ENCODE measurements at regions not wholly inside any gene's neighbourhood (a gene's known extent, or its start where the extent isn't known, plus 50 kb on each side); places are given as distances from the start of the nearest gene placed in this dataset.

DNA sequence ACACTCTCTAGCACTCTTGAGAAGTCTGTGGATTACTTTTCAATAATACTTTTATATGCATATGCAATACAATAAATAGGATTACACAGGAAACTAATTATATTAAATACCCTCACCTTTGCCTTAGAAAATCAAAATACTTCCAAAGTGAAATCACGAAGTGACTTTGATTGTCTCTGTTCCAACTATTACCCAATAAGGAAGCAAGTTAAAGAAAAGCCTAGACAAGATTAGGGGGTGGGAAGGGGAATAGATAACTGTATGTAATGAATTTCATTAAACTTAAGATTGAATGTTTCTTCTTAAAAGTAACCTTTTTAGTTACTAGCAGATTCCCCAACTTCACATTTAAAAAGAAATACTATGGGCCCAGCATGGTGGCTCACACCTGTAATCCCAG, 66.6 kb upstream of the SOX4 start:
- Histone ChIP-seq H3K9ac (ENCODE audit: low read length) (no peak overlapping the region), H3K4me1 (ENCODE audit: control insufficient read depth, low read depth, low read length) (no peaks in the 10 kb centered on the region), H3K27me3 (ENCODE audit: control insufficient read depth, insufficient read depth, low read length) (no peaks in the 10 kb centered on the region), H3K27ac (ENCODE audit: low read length) (no peak overlapping the region), H3K36me3 (ENCODE audit: control insufficient read depth, low read depth, low read length) (no peaks in the 10 kb centered on the region), H3K9me3 (ENCODE audit: control insufficient read depth, low read depth, low read length) (no peaks in the 10 kb centered on the region), H3K4me3 (ENCODE audit: low read length) (no peak overlapping the region)

GRCh38 chr6:21527731-21528130, 65.8 kb upstream of the SOX4 start:
- Histone ChIP-seq H3K9me3 (ENCODE audit: control insufficient read depth, low read depth, low read length) (no peaks in the 10 kb centered on the region), H3K27me3 (ENCODE audit: control insufficient read depth, insufficient read depth, low read length) (no peaks in the 10 kb centered on the region), H3K36me3 (ENCODE audit: control insufficient read depth, low read depth, low read length) (no peaks in the 10 kb centered on the region), H3K4me3 (ENCODE audit: low read length) (no peak overlapping the region), H3K9ac (ENCODE audit: low read length) (no peak overlapping the region), H3K27ac (ENCODE audit: low read length) (no peak overlapping the region), H3K4me1 (ENCODE audit: control insufficient read depth, low read depth, low read length) (no peaks in the 10 kb centered on the region)

DNA sequence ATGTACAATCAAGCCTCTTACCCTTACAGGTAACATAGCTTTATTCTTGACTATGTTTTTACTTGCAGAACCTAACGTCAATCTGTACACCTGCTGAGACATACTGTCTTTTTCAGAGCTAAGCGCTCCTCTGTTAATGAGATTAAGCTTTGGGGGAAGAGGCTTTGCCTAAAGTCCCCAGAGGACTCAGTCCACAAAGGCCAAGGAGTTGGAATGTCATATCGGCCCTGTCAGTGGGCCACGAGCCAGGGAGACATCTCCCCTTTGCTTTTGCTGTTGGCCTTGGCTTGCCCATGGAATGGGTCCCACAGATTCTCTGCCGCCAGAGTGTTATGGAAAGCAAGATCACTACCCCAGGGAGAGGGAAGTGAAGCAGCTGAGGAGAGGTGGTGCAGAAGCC, 64.1 kb upstream of the SOX4 start:
- H3K9me3 ChIP-seq (ENCODE audit: control insufficient read depth, low read depth, low read length) = no peaks in the 10 kb centered on the region
- H3K4me3 ChIP-seq (ENCODE audit: low read length) = no peak overlapping the region
- no peaks in the 10 kb centered on the region for H3K27me3 ChIP-seq (ENCODE audit: control insufficient read depth, insufficient read depth, low read length)
- no peak overlapping the region for H3K9ac ChIP-seq (ENCODE audit: low read length)
- no peak overlapping the region for H3K27ac ChIP-seq (ENCODE audit: low read length)
- no peaks in the 10 kb centered on the region for H3K4me1 ChIP-seq (ENCODE audit: control insufficient read depth, low read depth, low read length)
- H3K36me3 ChIP-seq (ENCODE audit: control insufficient read depth, low read depth, low read length) = no peaks in the 10 kb centered on the region

DNA sequence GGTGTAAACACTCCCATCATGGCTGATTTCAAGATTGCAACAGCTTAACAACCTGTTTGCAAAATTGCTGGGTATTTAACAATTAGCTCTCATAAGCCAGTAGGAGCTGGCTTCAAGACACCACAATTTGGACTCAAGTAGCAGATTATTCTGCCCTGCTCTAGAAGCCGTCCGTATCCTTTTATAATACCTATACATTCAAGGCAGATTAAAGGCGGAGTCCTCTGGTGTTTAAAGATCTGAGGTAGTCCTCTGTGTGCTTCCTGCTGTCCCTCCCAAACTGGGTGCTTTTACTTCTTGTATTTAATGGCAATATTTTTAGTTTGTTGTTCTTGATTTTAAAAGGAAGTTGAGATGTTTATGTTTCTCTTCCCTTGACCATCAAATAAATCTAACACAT, 62.2 kb upstream of the SOX4 start:
- no peak overlapping the region for H3K9ac ChIP-seq (ENCODE audit: low read length)
- no peaks in the 10 kb centered on the region for H3K4me1 ChIP-seq (ENCODE audit: control insufficient read depth, low read depth, low read length)
- H3K36me3 ChIP-seq (ENCODE audit: control insufficient read depth, low read depth, low read length) = no peaks in the 10 kb centered on the region
- H3K4me3 ChIP-seq (ENCODE audit: low read length) = no peak overlapping the region
- H3K9me3 ChIP-seq (ENCODE audit: control insufficient read depth, low read depth, low read length) = no peaks in the 10 kb centered on the region
- H3K27ac ChIP-seq (ENCODE audit: low read length) = no peak overlapping the region
- H3K27me3 ChIP-seq (ENCODE audit: control insufficient read depth, insufficient read depth, low read length) = no peaks in the 10 kb centered on the region

GRCh38 chr6:21533678-21534077, 59.9 kb upstream of the SOX4 start:
- H3K9ac ChIP-seq (ENCODE audit: low read length) = no peak overlapping the region
- no peaks in the 10 kb centered on the region for H3K9me3 ChIP-seq (ENCODE audit: control insufficient read depth, low read depth, low read length)
- H3K36me3 ChIP-seq (ENCODE audit: control insufficient read depth, low read depth, low read length) = no peaks in the 10 kb centered on the region
- no peak overlapping the region for H3K4me3 ChIP-seq (ENCODE audit: low read length)
- H3K27ac ChIP-seq (ENCODE audit: low read length) = no peak overlapping the region
- no peaks in the 10 kb centered on the region for H3K27me3 ChIP-seq (ENCODE audit: control insufficient read depth, insufficient read depth, low read length)
- H3K4me1 ChIP-seq (ENCODE audit: control insufficient read depth, low read depth, low read length) = no peaks in the 10 kb centered on the region

DNA sequence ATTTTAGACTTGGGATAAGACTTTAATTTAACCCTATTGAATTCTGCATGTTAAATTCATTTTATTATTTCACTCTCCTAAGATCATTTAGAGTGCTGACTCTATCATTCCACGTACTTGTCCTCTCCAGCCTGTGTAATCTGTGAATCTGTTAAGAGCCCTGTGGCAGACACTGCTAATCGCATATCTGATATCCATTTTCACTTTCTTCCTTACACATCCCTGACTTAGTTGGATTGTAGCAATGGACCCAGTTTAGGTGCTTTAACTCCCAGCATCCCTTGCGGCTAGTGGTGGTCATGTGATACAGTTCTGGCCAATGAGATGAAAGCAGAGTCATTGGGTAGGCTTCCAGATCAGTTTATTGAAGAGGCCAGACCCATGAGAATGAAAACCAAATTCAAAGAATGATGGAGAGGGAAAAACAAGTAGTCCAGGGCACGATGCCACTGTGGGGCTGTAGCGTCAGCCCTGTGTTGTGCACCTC, 57.2 kb upstream of the SOX4 start:
- H3K27ac ChIP-seq (ENCODE audit: low read length) = no peak overlapping the region
- H3K4me3 ChIP-seq (ENCODE audit: low read length) = no peak overlapping the region
- no peaks in the 10 kb centered on the region for H3K27me3 ChIP-seq (ENCODE audit: control insufficient read depth, insufficient read depth, low read length)

DNA sequence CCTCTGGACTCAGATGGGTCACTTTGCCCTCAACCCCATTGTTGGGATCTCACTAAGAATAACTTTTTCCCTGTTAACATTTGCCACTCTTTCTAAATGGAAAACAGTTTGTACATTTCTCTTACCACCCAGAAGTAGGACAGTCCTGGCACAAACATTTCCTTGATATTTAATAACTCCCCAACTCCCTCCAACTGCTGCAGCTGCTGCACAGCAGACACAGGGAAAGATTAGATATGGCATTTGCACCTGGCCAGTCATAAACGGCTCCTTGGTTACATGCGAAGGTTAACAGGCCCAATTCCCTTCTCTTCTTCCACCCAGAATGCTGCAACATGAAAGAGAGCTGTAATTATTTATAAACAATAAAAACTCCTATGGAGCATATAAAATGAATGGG, 55.9 kb upstream of the SOX4 start:
- H3K36me3 ChIP-seq (ENCODE audit: control insufficient read depth, low read depth, low read length) = no peaks in the 10 kb centered on the region

More for the DNA sequence above, 57.2 kb upstream of the SOX4 start:
- H3K36me3 ChIP-seq (ENCODE audit: control insufficient read depth, low read depth, low read length) = no peaks in the 10 kb centered on the region
- H3K4me1 ChIP-seq (ENCODE audit: control insufficient read depth, low read depth, low read length) = no peaks in the 10 kb centered on the region
- no peaks in the 10 kb centered on the region for H3K9me3 ChIP-seq (ENCODE audit: control insufficient read depth, low read depth, low read length)
- H3K9ac ChIP-seq (ENCODE audit: low read length) = no peak overlapping the region

DNA sequence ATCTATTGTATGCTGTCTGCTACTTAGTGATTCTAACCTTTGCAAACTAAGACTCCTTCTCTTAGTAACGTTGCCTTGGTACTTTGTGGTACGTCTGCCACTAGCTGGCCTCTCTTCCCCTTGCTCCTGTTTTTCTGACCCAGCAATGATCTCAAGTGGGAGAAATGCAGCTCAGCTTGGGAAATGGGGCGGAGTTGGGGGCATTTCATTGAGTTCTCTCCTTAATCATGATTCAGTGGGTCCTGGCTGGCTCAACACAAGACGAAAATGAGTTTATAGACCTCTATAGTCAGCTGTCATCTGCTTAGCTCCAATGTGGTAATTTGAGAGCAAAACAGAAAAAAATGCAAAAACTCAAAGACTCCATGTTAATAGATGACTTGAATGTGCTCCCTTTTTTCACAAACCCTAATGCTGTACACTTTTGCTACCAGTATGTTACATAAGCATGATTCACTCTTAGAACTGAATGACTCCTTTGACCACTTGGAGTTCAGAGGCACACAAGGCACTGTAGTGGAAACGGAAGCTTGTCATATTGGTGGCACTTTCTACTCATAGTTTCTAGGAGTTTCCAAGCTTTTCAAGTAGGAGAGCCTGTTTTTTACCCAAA, 55.3 kb upstream of the SOX4 start:
- no peaks in the 10 kb centered on the region for H3K27me3 ChIP-seq (ENCODE audit: control insufficient read depth, insufficient read depth, low read length)
- H3K36me3 ChIP-seq (ENCODE audit: control insufficient read depth, low read depth, low read length) = no peaks in the 10 kb centered on the region
- H3K4me3 ChIP-seq (ENCODE audit: low read length) = no peak overlapping the region
- H3K4me1 ChIP-seq (ENCODE audit: control insufficient read depth, low read depth, low read length) = no peaks in the 10 kb centered on the region
- no peak overlapping the region for H3K27ac ChIP-seq (ENCODE audit: low read length)
- no peak overlapping the region for H3K9ac ChIP-seq (ENCODE audit: low read length)
- no peaks in the 10 kb centered on the region for H3K9me3 ChIP-seq (ENCODE audit: control insufficient read depth, low read depth, low read length)

More for the DNA sequence above, 55.9 kb upstream of the SOX4 start:
- Histone ChIP-seq H3K4me3 (ENCODE audit: low read length) (no peak overlapping the region), H3K4me1 (ENCODE audit: control insufficient read depth, low read depth, low read length) (no peaks in the 10 kb centered on the region), H3K9ac (ENCODE audit: low read length) (no peak overlapping the region), H3K27me3 (ENCODE audit: control insufficient read depth, insufficient read depth, low read length) (no peaks in the 10 kb centered on the region), H3K9me3 (ENCODE audit: control insufficient read depth, low read depth, low read length) (no peaks in the 10 kb centered on the region), H3K27ac (ENCODE audit: low read length) (no peak overlapping the region)

GRCh38 chr6:21539621-21540100, 53.9 kb upstream of the SOX4 start:
- no peaks in the 10 kb centered on the region for H3K36me3 ChIP-seq (ENCODE audit: control insufficient read depth, low read depth, low read length)
- no peaks in the 10 kb centered on the region for H3K9me3 ChIP-seq (ENCODE audit: control insufficient read depth, low read depth, low read length)

More at GRCh38 chr6:21539621-21540100, 53.9 kb upstream of the SOX4 start:
- Histone ChIP-seq H3K9ac (ENCODE audit: low read length) (no peak overlapping the region), H3K27me3 (ENCODE audit: control insufficient read depth, insufficient read depth, low read length) (no peaks in the 10 kb centered on the region), H3K4me3 (ENCODE audit: low read length) (no peak overlapping the region), H3K4me1 (ENCODE audit: control insufficient read depth, low read depth, low read length) (no peaks in the 10 kb centered on the region), H3K27ac (ENCODE audit: low read length) (no peak overlapping the region)
